ENCODE measurements at regions not wholly inside any gene's neighbourhood (a gene's known extent, or its start where the extent isn't known, plus 50 kb on each side); places are given as distances from the start of the nearest gene placed in this dataset.

DNA sequence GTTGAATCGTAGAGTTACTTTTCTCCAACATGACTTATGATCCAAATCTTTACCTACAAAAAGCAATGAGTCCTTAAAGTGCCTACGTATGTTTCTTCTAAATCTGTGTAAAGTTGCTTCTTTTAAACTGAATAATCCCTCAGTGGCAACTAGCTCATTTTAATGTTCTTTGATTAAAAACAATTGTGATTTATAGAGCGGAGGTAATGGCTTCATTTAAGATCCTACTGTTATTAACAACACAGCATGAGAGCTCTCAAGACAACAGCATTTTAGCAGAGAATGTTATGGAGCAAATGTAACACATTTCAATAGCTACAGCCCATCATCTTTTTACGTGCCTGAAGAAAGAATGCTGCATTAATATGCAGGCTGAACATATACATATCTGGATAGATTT is 55.3 kb upstream of the VGLL3 start:
- no peak for DNase-seq

DNA sequence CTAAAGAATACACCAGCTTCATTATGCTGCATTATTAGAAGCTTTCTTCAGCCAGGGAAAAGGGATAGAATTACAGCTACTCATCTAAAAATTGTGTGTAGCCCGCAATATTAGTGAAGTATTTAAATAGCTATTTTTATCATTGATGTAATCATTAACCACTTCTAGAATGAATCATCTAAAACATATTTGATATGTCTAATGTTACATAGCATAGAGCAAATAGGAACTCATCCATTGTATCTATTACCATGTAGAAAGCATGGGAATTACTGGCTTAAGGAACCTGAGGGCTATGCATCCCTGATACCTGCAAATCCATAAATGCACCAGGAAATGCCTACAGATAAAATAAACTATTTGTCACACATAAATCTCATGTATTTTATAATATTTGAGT is 54.5 kb upstream of the VGLL3 start:
- ChIA-PET POLR2A (no interaction called here), CTCF (no interaction called here)
- no peaks in the 10 kb centered on the region for H3K9me3 Mint-ChIP-seq (ENCODE audit: insufficient read depth)
- DNase-seq (no peak), ATAC-seq (ENCODE audit: low read depth) (no peak)
- TF ChIP-seq, protein P1, sequence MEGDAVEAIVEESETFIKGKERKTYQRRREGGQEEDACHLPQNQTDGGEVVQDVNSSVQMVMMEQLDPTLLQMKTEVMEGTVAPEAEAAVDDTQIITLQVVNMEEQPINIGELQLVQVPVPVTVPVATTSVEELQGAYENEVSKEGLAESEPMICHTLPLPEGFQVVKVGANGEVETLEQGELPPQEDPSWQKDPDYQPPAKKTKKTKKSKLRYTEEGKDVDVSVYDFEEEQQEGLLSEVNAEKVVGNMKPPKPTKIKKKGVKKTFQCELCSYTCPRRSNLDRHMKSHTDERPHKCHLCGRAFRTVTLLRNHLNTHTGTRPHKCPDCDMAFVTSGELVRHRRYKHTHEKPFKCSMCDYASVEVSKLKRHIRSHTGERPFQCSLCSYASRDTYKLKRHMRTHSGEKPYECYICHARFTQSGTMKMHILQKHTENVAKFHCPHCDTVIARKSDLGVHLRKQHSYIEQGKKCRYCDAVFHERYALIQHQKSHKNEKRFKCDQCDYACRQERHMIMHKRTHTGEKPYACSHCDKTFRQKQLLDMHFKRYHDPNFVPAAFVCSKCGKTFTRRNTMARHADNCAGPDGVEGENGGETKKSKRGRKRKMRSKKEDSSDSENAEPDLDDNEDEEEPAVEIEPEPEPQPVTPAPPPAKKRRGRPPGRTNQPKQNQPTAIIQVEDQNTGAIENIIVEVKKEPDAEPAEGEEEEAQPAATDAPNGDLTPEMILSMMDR (IDR thresholded peaks at IDR 0.05) = no peak
- no peak for TF ChIP-seq EZH2 (IDR thresholded peaks at IDR 0.05; ENCODE audit: borderline replicate concordance, insufficient read depth, low read depth, low read length, poor library complexity, severe bottlenecking)
- no peaks in the 10 kb centered on the region for H4K20me1 ChIP-seq (ENCODE audit: control insufficient read depth, insufficient read depth, low read length, poor library complexity, severe bottlenecking)
- H3K27me3 Mint-ChIP-seq = no peaks in the 10 kb centered on the region
- no peaks in the 10 kb centered on the region for H3K9me3 ChIP-seq (ENCODE audit: control extremely low read depth in 1 of 3, control insufficient read depth in 2 of 3, insufficient read depth in 1 of 3, low read length in 2 of 3)
- no peak overlapping the region for H3K27ac ChIP-seq (ENCODE audit: low read length in 2 of 2)
- intact Hi-C loops (cut with micrococcal nuclease) = no loop called here
- no peak overlapping the region for H3K4me3 ChIP-seq (ENCODE audit: control extremely low read depth in 1 of 5, extremely low read depth in 1 of 5, insufficient read depth in 1 of 5, low read depth in 2 of 5, low read length in 4 of 5)
- H3K27ac Mint-ChIP-seq = no peak overlapping the region
- H2AFZ ChIP-seq (ENCODE audit: insufficient read depth, low read depth, low read length, poor library complexity, severe bottlenecking) = no peak overlapping the region
- H3K36me3 ChIP-seq (replicated peaks in 1 of 2; ENCODE audit: control extremely low read depth in 1 of 2, control insufficient read depth in 1 of 2, extremely low read depth in 1 of 2, insufficient read depth in 2 of 2, low read length in 1 of 2) = no peaks in the 10 kb centered on the region
- H3K4me1 Mint-ChIP-seq = no peaks in the 10 kb centered on the region
- no peaks in the 10 kb centered on the region for H3K4me1 ChIP-seq (ENCODE audit: control insufficient read depth in 2 of 2, insufficient read depth in 2 of 2, low read length in 2 of 2)
- H3K9ac ChIP-seq (ENCODE audit: low read length) = no peak overlapping the region
- no peak overlapping the region for H3K4me3 Mint-ChIP-seq
- no peaks in the 10 kb centered on the region for H3K79me2 ChIP-seq (ENCODE audit: control insufficient read depth, insufficient read depth, low read length)
- H3K27me3 ChIP-seq (replicated peaks in 1 of 4; ENCODE audit: control extremely low read depth in 1 of 4, control insufficient read depth in 3 of 4, insufficient read depth in 4 of 4, low read length in 3 of 4) = no peaks in the 10 kb centered on the region
- WGBS (ENCODE audit: insufficient coverage) = no CpG with 5 or more reads among the region's 1 CpG
- H3K4me2 ChIP-seq (replicated peaks; ENCODE audit: low read depth, low read length, poor library complexity, severe bottlenecking) = no peak overlapping the region

More for the DNA sequence above, 55.3 kb upstream of the VGLL3 start:
- no peak for TF ChIP-seq EZH2 (IDR thresholded peaks at IDR 0.05; ENCODE audit: borderline replicate concordance, insufficient read depth, low read depth, low read length, poor library complexity, severe bottlenecking)
- TF ChIP-seq, protein P1 (IDR thresholded peaks at IDR 0.05) = no peak
- Histone ChIP-seq H3K9ac (ENCODE audit: low read length) (no peak overlapping the region), H3K79me2 (ENCODE audit: control insufficient read depth, insufficient read depth, low read length) (no peaks in the 10 kb centered on the region), H3K4me3 (ENCODE audit: control extremely low read depth in 1 of 5, extremely low read depth in 1 of 5, insufficient read depth in 1 of 5, low read depth in 2 of 5, low read length in 4 of 5) (no peak overlapping the region), H3K4me2 (replicated peaks; ENCODE audit: low read depth, low read length, poor library complexity, severe bottlenecking) (no peak overlapping the region), H3K27me3 (replicated peaks in 1 of 4; ENCODE audit: control extremely low read depth in 1 of 4, control insufficient read depth in 3 of 4, insufficient read depth in 4 of 4, low read length in 3 of 4) (no peaks in the 10 kb centered on the region), H2AFZ (ENCODE audit: insufficient read depth, low read depth, low read length, poor library complexity, severe bottlenecking) (no peak overlapping the region), H4K20me1 (ENCODE audit: control insufficient read depth, insufficient read depth, low read length, poor library complexity, severe bottlenecking) (no peaks in the 10 kb centered on the region), H3K36me3 (replicated peaks in 1 of 2; ENCODE audit: control extremely low read depth in 1 of 2, control insufficient read depth in 1 of 2, extremely low read depth in 1 of 2, insufficient read depth in 2 of 2, low read length in 1 of 2) (no peaks in the 10 kb centered on the region), H3K9me3 (ENCODE audit: control extremely low read depth in 1 of 3, control insufficient read depth in 2 of 3, insufficient read depth in 1 of 3, low read length in 2 of 3) (no peaks in the 10 kb centered on the region), H3K27ac (ENCODE audit: low read length in 2 of 2) (no peak overlapping the region), H3K4me1 (ENCODE audit: control insufficient read depth in 2 of 2, insufficient read depth in 2 of 2, low read length in 2 of 2) (no peaks in the 10 kb centered on the region)
- intact Hi-C loops (cut with micrococcal nuclease) = no loop called here
- no CpG with 5 or more reads among the region's 4 CpGs for WGBS (ENCODE audit: insufficient coverage)
- Mint-ChIP-seq H3K27ac (no peak overlapping the region), H3K27me3 (no peaks in the 10 kb centered on the region), H3K4me1 (no peaks in the 10 kb centered on the region), H3K9me3 (ENCODE audit: insufficient read depth) (no peaks in the 10 kb centered on the region), H3K4me3 (no peak overlapping the region)
- ATAC-seq (ENCODE audit: low read depth) = no peak
- POLR2A ChIA-PET = no interaction called here
- CTCF ChIA-PET = no interaction called here
